ENCODE measurements at regions not wholly inside any gene's neighbourhood (a gene's known extent, or its start where the extent isn't known, plus 50 kb on each side); places are given as distances from the start of the nearest gene placed in this dataset.
"Not testable (repeated sequence)": the region's sequence is repeated elsewhere in the genome, so short reads cannot be mapped to it uniquely, and the experiment has no call there.

- DNase-seq (no peak), ATAC-seq (no peak)
- H3K36me3 ChIP-seq, result no peaks in the 10 kb centered on the region
- intact Hi-C loops (cut with DNase I), result no loop called here
- TF ChIP-seq CTCF (IDR thresholded peaks at IDR 0.05), result no peak
- no peak overlapping the region for H3K27ac ChIP-seq
- H3K4me3 ChIP-seq, result no peak overlapping the region
- H3K4me1 ChIP-seq, result no peaks in the 10 kb centered on the region
- peaks cover 0 to 15% (median 0%) of the 10 kb centered on the region in 11 donors for H3K9me3 ChIP-seq
- 28 to 53% methylated on average over 3 of the region's 3 CpGs for WGBS, 2 donors
- H3K27me3 ChIP-seq, result no peaks in the 10 kb centered on the region
Observed at GRCh38 chr4:103948244-103949018, 228.6 kb upstream of the TACR3 start.

- no peak for DNase-seq
- H3K27ac ChIP-seq, result no peak overlapping the region
- H3K4me1 ChIP-seq, result no peaks in the 10 kb centered on the region
- H3K27me3 ChIP-seq, result no peaks in the 10 kb centered on the region
- no peaks in the 10 kb centered on the region for H3K36me3 ChIP-seq
- intact Hi-C loops (cut with DNase I), result no loop called here
- no peak for TF ChIP-seq CTCF (IDR thresholded peaks at IDR 0.05)
- H3K4me3 ChIP-seq, result no peak overlapping the region
- 47 to 69% methylated on average over 1 of the region's 1 CpG for WGBS, 2 donors
- peaks cover 0 to 15% (median 0%) of the 10 kb centered on the region in 11 donors for H3K9me3 ChIP-seq
- ATAC-seq, result no peak
Observed at GRCh38 chr4:103947617-103948016, 227.8 kb upstream of the TACR3 start.

GRCh38 chr4:103946621-103947268 is 227.0 kb upstream of the TACR3 start:
- 33 to 43% methylated on average over 3 of the region's 3 CpGs for WGBS, 2 donors
- intact Hi-C loops (cut with DNase I); H3K27ac ChIP-seq; DNase-seq; H3K36me3 ChIP-seq; H3K4me1 ChIP-seq; H3K27me3 ChIP-seq; H3K4me3 ChIP-seq; H3K9me3 ChIP-seq; ATAC-seq: not testable (repeated sequence)

GRCh38 chr4:103938488-103938887 is 218.7 kb upstream of the TACR3 start:
- WGBS, 2 donors, result 79 to 87% methylated on average over 4 of the region's 4 CpGs
- H3K36me3 ChIP-seq, result no peaks in the 10 kb centered on the region
- no peak for TF ChIP-seq CTCF (IDR thresholded peaks at IDR 0.05)
- H3K27ac ChIP-seq, result no peak overlapping the region
- peaks cover 0 to 4% (median 0%) of the 10 kb centered on the region in 11 donors for H3K9me3 ChIP-seq
- DNase-seq, result no peak
- H3K27me3 ChIP-seq, result no peaks in the 10 kb centered on the region
- no peak overlapping the region for H3K4me3 ChIP-seq
- H3K4me1 ChIP-seq, result no peaks in the 10 kb centered on the region
- intact Hi-C loops (cut with DNase I), result loop anchor here in 1 of 10 donors (10.0 kb wide), 1 partner anchor 734 kb away; no protein-coding TSS in a partner anchor
- no peak for ATAC-seq

All from heart right ventricle (tissue), 16 donors.